Ishikawa (cell line): ENCODE measurements at regions not wholly inside any gene's neighbourhood (a gene's known extent, or its start where the extent isn't known, plus 50 kb on each side); places are given as distances from the start of the nearest gene placed in this dataset.

Experiments
- CEBPB ChIP-seq: IDR thresholded peaks from 2 replicates; pipeline ENCODE4 v1.6.1; 2012
- CREB1 ChIP-seq: IDR thresholded peaks from 2 replicates; pipeline ENCODE4 v1.6.1; 2012; ENCODE audit warnings: low read depth
- EGR1 ChIP-seq: IDR thresholded peaks from 2 replicates; pipeline ENCODE4 v1.6.1; 2012
- EP300 ChIP-seq: IDR thresholded peaks from 2 replicates; pipeline ENCODE4 v1.6.1; 2012; ENCODE audit warnings: borderline replicate concordance
- FOXM1 ChIP-seq: IDR thresholded peaks from 2 replicates; pipeline ENCODE4 v1.6.1; 2012; ENCODE audit warnings: low read depth, borderline replicate concordance
- MAX ChIP-seq: IDR thresholded peaks from 2 replicates; pipeline ENCODE4 v1.6.1; 2012
- NFIC ChIP-seq: IDR thresholded peaks from 2 replicates; pipeline ENCODE4 v1.6.1; 2012
- RAD21 ChIP-seq: IDR thresholded peaks from 2 replicates; pipeline ENCODE4 v1.6.1; 2012; ENCODE audit warnings: low read depth
- REST ChIP-seq: IDR thresholded peaks from 2 replicates; pipeline ENCODE4 v1.6.1; 2012; ENCODE audit warnings: low read depth, mild to moderate bottlenecking
- TAF1 ChIP-seq: IDR thresholded peaks from 2 replicates; pipeline ENCODE4 v1.6.1; 2012; ENCODE audit warnings: low read depth, mild to moderate bottlenecking
- TCF12 ChIP-seq: IDR thresholded peaks from 2 replicates; pipeline ENCODE4 v1.6.1; 2012; ENCODE audit warnings: low read depth
- TEAD4 ChIP-seq: IDR thresholded peaks from 2 replicates; pipeline ENCODE4 v1.6.1; 2012
- USF1 ChIP-seq: IDR thresholded peaks from 2 replicates; pipeline ENCODE4 v1.6.1; 2012
- YY1 ChIP-seq: IDR thresholded peaks from 2 replicates; pipeline ENCODE4 v1.6.1; 2012; ENCODE audit warnings: low read depth
- ZBTB7A ChIP-seq: IDR thresholded peaks from 2 replicates; pipeline ENCODE4 v1.6.1; 2012; ENCODE audit warnings: low read depth

- no peak for TF ChIP-seq RAD21
- TF ChIP-seq FOXM1 = no peak
- TF ChIP-seq NFIC = no peak
- no peak for TF ChIP-seq CREB1
- TF ChIP-seq TEAD4 = no peak
- no peak for TF ChIP-seq ZBTB7A
- no peak for TF ChIP-seq MAX
- TF ChIP-seq EGR1 = no peak
- TF ChIP-seq TCF12 = no peak
- TF ChIP-seq EP300 = no peak
- no peak for TF ChIP-seq REST
Measured at GRCh38 chr16:75837264-75837663, 111.0 kb upstream of the CPHXL start.

GRCh38 chr16:75837681-75838080 is 111.4 kb upstream of the CPHXL start:
- TF ChIP-seq TEAD4 = no peak
- no peak for TF ChIP-seq MAX
- TF ChIP-seq CEBPB = no peak
- no peak for TF ChIP-seq TCF12
- no peak for TF ChIP-seq RAD21
- no peak for TF ChIP-seq EGR1
- no peak for TF ChIP-seq ZBTB7A
- no peak for TF ChIP-seq FOXM1
- no peak for TF ChIP-seq EP300
- no peak for TF ChIP-seq NFIC
- no peak for TF ChIP-seq YY1
- TF ChIP-seq USF1 = no peak
- TF ChIP-seq CREB1 = no peak
- TF ChIP-seq REST = no peak

GRCh38 chr16:75841517-75841916 is 115.2 kb upstream of the CPHXL start:
- TF ChIP-seq TAF1 = no peak
- TF ChIP-seq USF1 = no peak
- no peak for TF ChIP-seq RAD21

- TF ChIP-seq EP300 (no peak), ZBTB7A (no peak), TEAD4 (no peak), USF1 (no peak), MAX (no peak), YY1 (no peak), REST (no peak), TAF1 (no peak), NFIC (no peak), EGR1 (no peak), CREB1 (no peak), FOXM1 (no peak), RAD21 (no peak), TCF12 (no peak), CEBPB (no peak)
Measured at GRCh38 chr16:75847172-75847571, 120.9 kb upstream of the CPHXL start.
